ENCODE measurements at regions not wholly inside any gene's neighbourhood (a gene's known extent, or its start where the extent isn't known, plus 50 kb on each side); places are given as distances from the start of the nearest gene placed in this dataset.
A peak's percentile ranks its signal among the peaks of the same experiment; 100 is the strongest.

- Histone ChIP-seq H3K9me3 (replicated peaks; ENCODE audit: control insufficient read depth, low read depth, low read length) (no peaks in the 10 kb centered on the region), H3K4me3 (ENCODE audit: low read length) (no peak overlapping the region), H3K36me3 (ENCODE audit: control insufficient read depth, insufficient read depth, low read length) (no peaks in the 10 kb centered on the region), H3K4me1 (ENCODE audit: control insufficient read depth, insufficient read depth, low read length) (peaks cover 26% of the 10 kb centered on the region), H3K27ac (ENCODE audit: low read length) (no peak overlapping the region), H3K27me3 (ENCODE audit: control insufficient read depth, insufficient read depth, low read length) (peaks cover 4% of the 10 kb centered on the region)
- 81% methylated on average over 5 of the region's 11 CpGs for WGBS (ENCODE audit: insufficient coverage)
- no peak for DNase-seq
Observed at GRCh38 chr10:43962346-43963191, 313.9 kb upstream of the ZNF32 start.

- Histone ChIP-seq H3K4me1 (ENCODE audit: control insufficient read depth, insufficient read depth, low read length) (peaks cover 26% of the 10 kb centered on the region), H3K9me3 (replicated peaks; ENCODE audit: control insufficient read depth, low read depth, low read length) (no peaks in the 10 kb centered on the region), H3K4me3 (ENCODE audit: low read length) (no peak overlapping the region), H3K27me3 (ENCODE audit: control insufficient read depth, insufficient read depth, low read length) (peaks cover 4% of the 10 kb centered on the region), H3K36me3 (ENCODE audit: control insufficient read depth, insufficient read depth, low read length) (no peaks in the 10 kb centered on the region), H3K27ac (ENCODE audit: low read length) (peak overlapping the region; percentile 42)
- 85% methylated on average over 13 of the region's 15 CpGs for WGBS (ENCODE audit: insufficient coverage)
- peak; percentile 31 for DNase-seq
Observed at GRCh38 chr10:43961523-43962345, 313.1 kb upstream of the ZNF32 start.

- Histone ChIP-seq H3K4me1 (ENCODE audit: control insufficient read depth, insufficient read depth, low read length) (peaks cover 25% of the 10 kb centered on the region), H3K27me3 (ENCODE audit: control insufficient read depth, insufficient read depth, low read length) (peaks cover 4% of the 10 kb centered on the region), H3K36me3 (ENCODE audit: control insufficient read depth, insufficient read depth, low read length) (no peaks in the 10 kb centered on the region), H3K9me3 (replicated peaks; ENCODE audit: control insufficient read depth, low read depth, low read length) (no peaks in the 10 kb centered on the region), H3K27ac (ENCODE audit: low read length) (peak overlapping the region; percentile 42), H3K4me3 (ENCODE audit: low read length) (no peak overlapping the region)
- 54% methylated on average over 2 of the region's 4 CpGs for WGBS (ENCODE audit: insufficient coverage)
- DNase-seq, result peak; percentile 48
Observed at GRCh38 chr10:43960981-43961380, 312.3 kb upstream of the ZNF32 start.

- no peak for DNase-seq
- Histone ChIP-seq H3K36me3 (ENCODE audit: control insufficient read depth, insufficient read depth, low read length) (no peaks in the 10 kb centered on the region), H3K27me3 (ENCODE audit: control insufficient read depth, insufficient read depth, low read length) (peaks cover 4% of the 10 kb centered on the region), H3K4me1 (ENCODE audit: control insufficient read depth, insufficient read depth, low read length) (peaks cover 24% of the 10 kb centered on the region), H3K27ac (ENCODE audit: low read length) (no peak overlapping the region), H3K9me3 (replicated peaks; ENCODE audit: control insufficient read depth, low read depth, low read length) (no peaks in the 10 kb centered on the region), H3K4me3 (ENCODE audit: low read length) (no peak overlapping the region)
- 92% methylated on average over 2 of the region's 4 CpGs for WGBS (ENCODE audit: insufficient coverage)
Observed at GRCh38 chr10:43960477-43960876, 311.8 kb upstream of the ZNF32 start.

DNA sequence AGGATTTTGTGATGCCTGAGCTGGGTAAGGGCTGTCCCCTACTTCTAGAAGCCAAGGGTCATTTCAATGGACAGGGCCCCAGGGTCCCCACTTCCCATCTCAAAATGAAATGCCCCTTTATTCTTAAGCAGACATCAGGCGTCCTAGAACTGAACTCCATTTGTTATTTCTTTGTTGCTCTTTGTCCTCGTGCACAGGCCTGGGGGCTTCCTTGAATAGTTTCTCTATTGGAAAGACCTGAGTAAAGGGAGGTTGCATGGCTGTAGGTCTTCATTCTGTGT, 311.4 kb upstream of the ZNF32 start:
- WGBS (ENCODE audit: insufficient coverage), result 50% methylated on average over 1 of the region's 2 CpGs
- Histone ChIP-seq H3K4me1 (ENCODE audit: control insufficient read depth, insufficient read depth, low read length) (peaks cover 24% of the 10 kb centered on the region), H3K27ac (ENCODE audit: low read length) (no peak overlapping the region), H3K9me3 (replicated peaks; ENCODE audit: control insufficient read depth, low read depth, low read length) (no peaks in the 10 kb centered on the region), H3K27me3 (ENCODE audit: control insufficient read depth, insufficient read depth, low read length) (peaks cover 4% of the 10 kb centered on the region), H3K4me3 (ENCODE audit: low read length) (no peak overlapping the region), H3K36me3 (ENCODE audit: control insufficient read depth, insufficient read depth, low read length) (no peaks in the 10 kb centered on the region)
- no peak for DNase-seq

GRCh38 chr10:43959364-43960134, 310.9 kb upstream of the ZNF32 start:
- Histone ChIP-seq H3K4me1 (ENCODE audit: control insufficient read depth, insufficient read depth, low read length) (peaks cover 24% of the 10 kb centered on the region), H3K9me3 (replicated peaks; ENCODE audit: control insufficient read depth, low read depth, low read length) (no peaks in the 10 kb centered on the region), H3K27me3 (ENCODE audit: control insufficient read depth, insufficient read depth, low read length) (peaks cover 4% of the 10 kb centered on the region), H3K36me3 (ENCODE audit: control insufficient read depth, insufficient read depth, low read length) (no peaks in the 10 kb centered on the region), H3K27ac (ENCODE audit: low read length) (no peak overlapping the region), H3K4me3 (ENCODE audit: low read length) (no peak overlapping the region)
- DNase-seq, result no peak
- WGBS (ENCODE audit: insufficient coverage), result 80% methylated on average over 4 of the region's 11 CpGs

DNA sequence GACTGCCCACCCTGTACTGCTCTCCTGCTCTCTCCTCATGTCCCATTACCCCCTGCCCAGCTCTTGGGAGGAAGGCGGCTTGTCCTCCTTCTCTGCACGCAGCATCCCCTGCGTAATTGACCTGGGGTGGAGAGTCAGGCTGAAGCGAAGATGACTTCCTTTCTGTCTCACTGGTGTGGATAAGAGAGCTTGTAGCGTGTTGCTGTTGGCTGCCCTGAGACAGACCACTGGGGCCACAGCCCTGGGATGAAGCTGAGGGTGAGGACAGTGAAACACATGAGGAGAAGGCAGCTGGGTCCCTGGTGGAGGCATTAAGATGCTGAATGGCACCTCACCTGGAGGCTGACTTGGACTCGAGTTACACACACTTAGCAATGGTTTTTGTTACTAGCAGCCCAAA, 310.3 kb upstream of the ZNF32 start:
- no peak overlapping the region for H3K4me3 ChIP-seq (ENCODE audit: low read length)
- WGBS (ENCODE audit: insufficient coverage), result 88% methylated on average over 1 of the region's 6 CpGs

DNA sequence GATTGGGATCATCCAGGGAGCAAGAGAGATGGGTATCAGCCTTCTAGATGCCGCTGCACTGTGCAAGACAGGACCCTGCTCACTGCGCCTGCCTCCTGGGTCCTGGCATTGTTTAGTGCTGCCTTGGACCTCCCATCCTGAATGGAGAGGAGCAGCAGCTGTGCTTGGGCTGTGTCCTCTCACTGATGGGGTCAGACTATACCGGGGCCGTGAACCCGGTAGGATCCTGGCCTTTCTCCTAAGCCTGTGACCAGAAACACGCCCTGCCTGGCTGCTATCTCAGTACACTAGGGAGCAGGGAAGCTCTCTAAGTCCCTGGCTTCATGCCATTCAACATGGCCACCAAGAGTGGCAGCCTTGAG, 309.4 kb upstream of the ZNF32 start:
- WGBS (ENCODE audit: insufficient coverage), result 94% methylated on average over 6 of the region's 6 CpGs
- no peak for DNase-seq
- no peaks in the 10 kb centered on the region for H3K36me3 ChIP-seq (ENCODE audit: control insufficient read depth, insufficient read depth, low read length)
- no peak overlapping the region for H3K4me3 ChIP-seq (ENCODE audit: low read length)
- peaks cover 4% of the 10 kb centered on the region for H3K27me3 ChIP-seq (ENCODE audit: control insufficient read depth, insufficient read depth, low read length)
- no peak overlapping the region for H3K27ac ChIP-seq (ENCODE audit: low read length)
- peaks cover 18% of the 10 kb centered on the region for H3K4me1 ChIP-seq (ENCODE audit: control insufficient read depth, insufficient read depth, low read length)
- H3K9me3 ChIP-seq (replicated peaks; ENCODE audit: control insufficient read depth, low read depth, low read length), result no peaks in the 10 kb centered on the region

More for the DNA sequence above, 310.3 kb upstream of the ZNF32 start:
- Histone ChIP-seq H3K27ac (ENCODE audit: low read length) (no peak overlapping the region), H3K27me3 (ENCODE audit: control insufficient read depth, insufficient read depth, low read length) (peaks cover 4% of the 10 kb centered on the region), H3K36me3 (ENCODE audit: control insufficient read depth, insufficient read depth, low read length) (no peaks in the 10 kb centered on the region), H3K9me3 (replicated peaks; ENCODE audit: control insufficient read depth, low read depth, low read length) (no peaks in the 10 kb centered on the region), H3K4me1 (ENCODE audit: control insufficient read depth, insufficient read depth, low read length) (peaks cover 18% of the 10 kb centered on the region)
- no peak for DNase-seq

GRCh38 chr10:43957267-43958070, 308.8 kb upstream of the ZNF32 start:
- H3K27me3 ChIP-seq (ENCODE audit: control insufficient read depth, insufficient read depth, low read length), result peaks cover 4% of the 10 kb centered on the region
- peaks cover 2% of the 10 kb centered on the region for H3K9me3 ChIP-seq (replicated peaks; ENCODE audit: control insufficient read depth, low read depth, low read length)
- no peaks in the 10 kb centered on the region for H3K36me3 ChIP-seq (ENCODE audit: control insufficient read depth, insufficient read depth, low read length)
- DNase-seq, result no peak
- peaks cover 18% of the 10 kb centered on the region for H3K4me1 ChIP-seq (ENCODE audit: control insufficient read depth, insufficient read depth, low read length)
- no peak overlapping the region for H3K4me3 ChIP-seq (ENCODE audit: low read length)
- WGBS (ENCODE audit: insufficient coverage), result 90% methylated on average over 6 of the region's 6 CpGs
- no peak overlapping the region for H3K27ac ChIP-seq (ENCODE audit: low read length)

All from muscle of leg (tissue), 3 donors.